Gastroesophageal sphincter (tissue), 3 donors: ENCODE measurements at regions not wholly inside any gene's neighbourhood (a gene's known extent, or its start where the extent isn't known, plus 50 kb on each side); places are given as distances from the start of the nearest gene placed in this dataset.

Source experiments
- EP300 ChIP-seq: sonication (generic); formaldehyde crosslinking; IDR thresholded peaks from one replicate; pipeline ENCODE4 v1.6.1; 2017; ENCODE audit warnings: antibody characterized with exemption, mild to moderate bottlenecking
- POLR2A ChIP-seq, 2 donors: fragments of 450-650 bp; IDR thresholded peaks; one replicate each; pipeline ENCODE4 v1.6.1; 2017; ENCODE audit warnings: antibody characterized with exemption in 2 of 2, mild to moderate bottlenecking in 2 of 2, moderate library complexity in 1 of 2
- POLR2AphosphoS5 ChIP-seq: sonication (generic); formaldehyde crosslinking; IDR thresholded peaks from one replicate; pipeline ENCODE4 v1.6.1; 2017; ENCODE audit warnings: antibody characterized with exemption
- TF ChIP-seq, protein P1 (sequence below), 4 experiments: fragments of 200-600 bp in 2 of 4; fragments of 450-650 bp in 2 of 4; sonication (generic) in 1 of 4; IDR thresholded peaks; one replicate each; pipeline ENCODE4 v1.5.1; 2017 to 2019; ENCODE audit warnings: antibody characterized with exemption in 4 of 4, mild to moderate bottlenecking in 2 of 4, moderate library complexity in 2 of 4

DNA sequence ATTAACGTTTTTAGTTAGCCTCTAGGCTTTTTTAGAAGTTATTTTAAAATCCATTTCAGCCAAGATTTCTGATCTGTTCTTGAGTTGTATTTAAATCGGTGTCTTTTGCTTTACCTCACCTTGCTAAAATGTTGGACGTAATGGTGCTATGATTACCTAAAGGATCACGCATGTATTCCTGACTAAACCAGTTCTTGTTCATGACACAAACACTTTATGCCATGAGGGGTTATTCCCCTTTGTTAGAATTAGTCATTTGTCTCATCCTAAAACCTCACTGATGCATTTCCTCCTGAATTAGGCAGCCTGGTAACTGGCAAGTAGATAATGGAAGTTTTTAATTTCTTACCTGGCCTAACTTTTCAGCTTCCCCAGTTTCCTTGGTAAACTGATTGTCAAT lies 185.4 kb upstream of the TANK start:
- TF ChIP-seq, protein P1, sequence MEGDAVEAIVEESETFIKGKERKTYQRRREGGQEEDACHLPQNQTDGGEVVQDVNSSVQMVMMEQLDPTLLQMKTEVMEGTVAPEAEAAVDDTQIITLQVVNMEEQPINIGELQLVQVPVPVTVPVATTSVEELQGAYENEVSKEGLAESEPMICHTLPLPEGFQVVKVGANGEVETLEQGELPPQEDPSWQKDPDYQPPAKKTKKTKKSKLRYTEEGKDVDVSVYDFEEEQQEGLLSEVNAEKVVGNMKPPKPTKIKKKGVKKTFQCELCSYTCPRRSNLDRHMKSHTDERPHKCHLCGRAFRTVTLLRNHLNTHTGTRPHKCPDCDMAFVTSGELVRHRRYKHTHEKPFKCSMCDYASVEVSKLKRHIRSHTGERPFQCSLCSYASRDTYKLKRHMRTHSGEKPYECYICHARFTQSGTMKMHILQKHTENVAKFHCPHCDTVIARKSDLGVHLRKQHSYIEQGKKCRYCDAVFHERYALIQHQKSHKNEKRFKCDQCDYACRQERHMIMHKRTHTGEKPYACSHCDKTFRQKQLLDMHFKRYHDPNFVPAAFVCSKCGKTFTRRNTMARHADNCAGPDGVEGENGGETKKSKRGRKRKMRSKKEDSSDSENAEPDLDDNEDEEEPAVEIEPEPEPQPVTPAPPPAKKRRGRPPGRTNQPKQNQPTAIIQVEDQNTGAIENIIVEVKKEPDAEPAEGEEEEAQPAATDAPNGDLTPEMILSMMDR (IDR thresholded peaks at IDR 0.05): no peak
- TF ChIP-seq POLR2A (IDR thresholded peaks at IDR 0.05) (no peak), POLR2AphosphoS5 (no peak), EP300 (no peak)
